ENCODE measurements at regions not wholly inside any gene's neighbourhood (a gene's known extent, or its start where the extent isn't known, plus 50 kb on each side); places are given as distances from the start of the nearest gene placed in this dataset.
"Not testable (repeated sequence)": the region's sequence is repeated elsewhere in the genome, so short reads cannot be mapped to it uniquely, and the experiment has no call there.

DNA sequence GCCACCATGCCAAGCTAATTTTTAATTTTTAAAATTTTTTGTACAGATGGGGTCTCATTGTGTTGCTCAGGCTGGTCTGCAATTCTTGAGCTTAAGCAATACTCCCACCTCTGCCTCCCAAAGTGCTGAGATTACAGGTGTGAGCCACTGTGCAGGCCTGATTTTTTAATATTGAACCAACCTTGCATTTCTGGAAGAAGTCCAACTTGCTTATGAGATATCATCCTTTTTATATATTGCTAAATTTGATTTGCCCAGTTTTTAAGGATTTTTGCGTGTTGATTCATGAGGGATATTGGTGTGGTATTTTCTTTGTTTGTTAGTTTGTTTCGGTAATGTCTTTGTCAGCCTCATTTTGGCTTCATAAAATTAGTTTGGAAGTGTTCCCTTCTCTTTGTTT is 196.4 kb downstream of the SEC14L1 start:
- intact Hi-C loops (cut with DNase I; ENCODE audit: low total_unique reads): no loop called here
- peaks cover 0 to 6% of the 10 kb centered on the region in 2 donors for H3K9me3 ChIP-seq
- no peak for DNase-seq
- no peak overlapping the region for H3K27ac ChIP-seq
- H3K4me1 ChIP-seq: peaks cover 0 to 4% of the 10 kb centered on the region in 2 donors
- H3K4me3 ChIP-seq: no peak overlapping the region
- H3K36me3 ChIP-seq: no peaks in the 10 kb centered on the region
- TF ChIP-seq, protein P1, sequence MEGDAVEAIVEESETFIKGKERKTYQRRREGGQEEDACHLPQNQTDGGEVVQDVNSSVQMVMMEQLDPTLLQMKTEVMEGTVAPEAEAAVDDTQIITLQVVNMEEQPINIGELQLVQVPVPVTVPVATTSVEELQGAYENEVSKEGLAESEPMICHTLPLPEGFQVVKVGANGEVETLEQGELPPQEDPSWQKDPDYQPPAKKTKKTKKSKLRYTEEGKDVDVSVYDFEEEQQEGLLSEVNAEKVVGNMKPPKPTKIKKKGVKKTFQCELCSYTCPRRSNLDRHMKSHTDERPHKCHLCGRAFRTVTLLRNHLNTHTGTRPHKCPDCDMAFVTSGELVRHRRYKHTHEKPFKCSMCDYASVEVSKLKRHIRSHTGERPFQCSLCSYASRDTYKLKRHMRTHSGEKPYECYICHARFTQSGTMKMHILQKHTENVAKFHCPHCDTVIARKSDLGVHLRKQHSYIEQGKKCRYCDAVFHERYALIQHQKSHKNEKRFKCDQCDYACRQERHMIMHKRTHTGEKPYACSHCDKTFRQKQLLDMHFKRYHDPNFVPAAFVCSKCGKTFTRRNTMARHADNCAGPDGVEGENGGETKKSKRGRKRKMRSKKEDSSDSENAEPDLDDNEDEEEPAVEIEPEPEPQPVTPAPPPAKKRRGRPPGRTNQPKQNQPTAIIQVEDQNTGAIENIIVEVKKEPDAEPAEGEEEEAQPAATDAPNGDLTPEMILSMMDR (IDR thresholded peaks at IDR 0.05): no peak
- TF ChIP-seq POLR2A (IDR thresholded peaks at IDR 0.05): no peak
- H3K27me3 ChIP-seq: no peaks in the 10 kb centered on the region

DNA sequence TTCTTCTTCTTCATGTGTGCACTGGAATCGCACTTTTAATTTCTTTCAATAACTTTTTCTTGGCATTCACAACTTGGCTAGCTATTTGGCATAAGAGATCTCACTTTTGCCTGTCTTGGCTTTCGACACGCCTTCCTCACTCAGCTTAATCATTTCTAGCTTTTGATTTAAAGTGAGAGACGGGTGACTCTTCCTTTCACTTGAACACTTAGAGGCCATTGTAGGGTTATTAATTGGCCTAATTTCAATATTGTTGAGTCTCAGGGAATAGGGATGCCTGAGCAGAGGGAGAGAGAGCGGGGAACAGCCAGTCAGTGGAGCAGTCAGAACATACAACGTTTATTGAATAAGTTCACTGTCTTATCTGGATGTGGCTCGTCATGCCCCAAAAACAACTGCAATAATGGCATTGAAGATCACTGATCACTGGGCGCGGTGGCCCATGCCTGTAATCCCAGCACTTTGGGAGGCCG is 200.3 kb downstream of the SEC14L1 start:
- H3K4me1 ChIP-seq: no peaks in the 10 kb centered on the region
- no peaks in the 10 kb centered on the region for H3K36me3 ChIP-seq
- no peak for DNase-seq
- intact Hi-C loops (cut with DNase I; ENCODE audit: low total_unique reads): no loop called here
- TF ChIP-seq, protein P1 (IDR thresholded peaks at IDR 0.05): no peak
- TF ChIP-seq POLR2A (IDR thresholded peaks at IDR 0.05): no peak
- peaks cover 0 to 6% of the 10 kb centered on the region in 2 donors for H3K9me3 ChIP-seq
- H3K27me3 ChIP-seq: no peaks in the 10 kb centered on the region
- H3K4me3 ChIP-seq: no peak overlapping the region
- H3K27ac ChIP-seq: no peak overlapping the region

DNA sequence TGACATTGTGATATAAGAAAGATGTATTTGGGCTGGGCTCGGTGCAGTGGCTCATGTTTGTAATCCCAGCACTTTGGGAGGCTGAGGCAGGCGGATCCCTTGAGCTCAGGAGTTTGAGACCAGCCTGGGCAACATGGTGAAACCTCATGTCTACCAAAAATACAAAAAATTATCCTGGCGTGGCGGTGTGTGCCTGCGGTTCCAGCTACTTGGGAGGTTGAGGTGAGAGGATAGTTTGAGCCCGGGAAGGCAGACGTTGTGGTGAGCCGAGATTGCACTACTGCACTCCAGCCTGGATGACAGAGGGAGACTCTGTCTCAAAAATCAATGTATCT is 201.9 kb downstream of the SEC14L1 start:
- H3K27me3 ChIP-seq; H3K36me3 ChIP-seq; H3K4me1 ChIP-seq; H3K27ac ChIP-seq; H3K4me3 ChIP-seq; intact Hi-C loops (cut with DNase I; ENCODE audit: low total_unique reads); H3K9me3 ChIP-seq: not testable (repeated sequence)
- DNase-seq: peak in 1 of 2 donors; percentile 3

DNA sequence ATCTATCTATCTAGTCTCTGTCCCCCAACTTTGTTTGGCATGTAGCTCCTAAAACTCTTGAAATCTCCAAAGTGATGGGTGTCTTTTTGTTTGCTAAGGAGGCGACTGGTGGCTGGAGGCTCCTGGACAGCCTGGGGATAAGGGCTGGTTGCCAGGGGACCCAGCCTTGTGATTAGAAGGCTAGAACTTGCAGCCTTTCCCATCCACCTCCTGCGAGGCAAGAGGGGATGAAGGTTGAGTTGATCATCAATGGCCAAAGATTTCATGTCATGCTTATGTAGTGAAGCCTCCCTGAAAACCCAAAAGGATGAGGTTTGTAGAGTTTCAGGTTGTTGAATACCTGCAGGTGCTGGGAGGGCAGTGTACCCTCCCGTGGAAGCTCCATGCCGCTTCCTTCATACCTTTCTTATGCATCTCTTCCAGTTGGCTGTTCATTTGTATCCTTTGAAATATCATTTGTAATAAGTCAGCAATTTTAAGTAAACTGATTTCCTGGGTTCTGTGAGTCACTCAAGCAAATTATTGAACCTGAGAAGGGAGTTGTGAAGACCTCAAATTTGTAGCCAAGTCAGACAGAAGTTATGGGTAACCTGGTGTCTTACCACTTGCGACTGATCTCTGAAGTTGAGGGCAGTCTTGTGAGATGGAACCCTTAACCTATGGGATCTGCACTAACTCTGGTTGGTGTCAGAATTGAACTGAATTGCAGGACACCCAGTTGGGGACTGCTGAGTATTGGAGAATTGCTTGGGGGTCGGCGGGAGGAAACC is 202.4 kb downstream of the SEC14L1 start:
- Histone ChIP-seq H3K4me3 (no peak overlapping the region), H3K27me3 (no peaks in the 10 kb centered on the region), H3K9me3 (no peaks in the 10 kb centered on the region), H3K4me1 (no peaks in the 10 kb centered on the region), H3K36me3 (no peaks in the 10 kb centered on the region), H3K27ac (no peak overlapping the region)
- intact Hi-C loops (cut with DNase I; ENCODE audit: low total_unique reads): no loop called here
- no peak for TF ChIP-seq POLR2A (IDR thresholded peaks at IDR 0.05)
- TF ChIP-seq, protein P1 (IDR thresholded peaks at IDR 0.05): no peak
- peak in 1 of 2 donors; percentile 6 for DNase-seq

DNA sequence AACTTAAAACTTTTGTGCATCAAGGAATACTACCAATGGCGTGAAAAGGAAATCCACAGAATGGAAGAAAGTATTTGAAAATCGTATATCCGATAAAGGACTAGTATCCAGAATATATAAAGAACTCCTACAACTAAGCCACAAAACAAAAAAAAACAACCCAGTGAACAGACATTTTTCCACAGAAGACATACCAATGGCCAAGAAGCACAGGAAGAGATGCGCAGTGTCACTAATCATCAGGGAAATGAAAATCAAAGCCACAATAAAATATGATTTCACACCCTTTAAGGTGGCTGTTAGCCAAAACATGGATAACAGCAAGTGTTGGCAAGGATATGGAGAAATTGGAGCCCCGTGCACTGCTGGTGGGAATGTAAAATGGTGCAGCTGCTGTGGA is 203.3 kb downstream of the SEC14L1 start:
- H3K9me3 ChIP-seq: no peaks in the 10 kb centered on the region
- no peaks in the 10 kb centered on the region for H3K4me1 ChIP-seq
- no peak overlapping the region for H3K4me3 ChIP-seq
- intact Hi-C loops (cut with DNase I; ENCODE audit: low total_unique reads): no loop called here
- no peaks in the 10 kb centered on the region for H3K36me3 ChIP-seq
- H3K27me3 ChIP-seq: no peaks in the 10 kb centered on the region
- TF ChIP-seq, protein P1 (IDR thresholded peaks at IDR 0.05): no peak
- TF ChIP-seq POLR2A (IDR thresholded peaks at IDR 0.05): no peak
- H3K27ac ChIP-seq: no peak overlapping the region
- DNase-seq: no peak
